ENCODE measurements at regions not wholly inside any gene's neighbourhood (a gene's known extent, or its start where the extent isn't known, plus 50 kb on each side); places are given as distances from the start of the nearest gene placed in this dataset.
"Not testable (repeated sequence)": the region's sequence is repeated elsewhere in the genome, so short reads cannot be mapped to it uniquely, and the experiment has no call there.

DNA sequence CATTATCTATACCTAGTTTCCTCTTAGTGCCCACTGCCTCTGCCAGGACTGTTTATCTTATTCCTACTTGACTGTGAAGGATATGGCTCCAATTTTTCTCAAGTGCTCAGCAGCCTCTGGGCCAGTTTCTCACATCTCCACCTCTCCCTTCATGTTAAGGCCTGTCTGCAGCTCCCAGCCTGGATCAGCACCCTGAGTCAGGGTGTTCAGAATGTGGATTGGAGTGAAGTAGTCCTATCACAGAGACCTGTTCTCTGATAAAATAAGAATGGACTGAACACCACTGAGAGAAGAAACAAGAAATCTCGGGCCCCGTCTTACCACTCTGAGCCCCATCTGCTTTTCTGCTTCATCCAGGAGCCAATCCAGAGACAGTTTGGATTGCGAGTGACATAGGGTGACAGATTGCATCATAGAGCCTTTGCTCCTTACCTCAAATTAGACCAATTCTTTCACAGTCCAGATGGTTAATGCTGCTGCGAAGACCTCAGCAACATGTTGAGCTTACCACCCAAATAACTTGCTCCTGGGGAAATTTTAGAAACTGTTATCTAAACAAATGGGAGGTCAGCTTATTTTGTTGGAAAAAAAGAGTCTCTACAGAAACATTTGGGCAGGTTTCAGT lies 473.1 kb downstream of the PDZRN4 start:
- Histone ChIP-seq H3K4me3 (ENCODE audit: low read length) (no peak overlapping the region), H3K4me1 (ENCODE audit: control insufficient read depth, low read depth, low read length) (peaks cover 3% of the 10 kb centered on the region), H3K27ac (ENCODE audit: low read length) (no peak overlapping the region), H3K36me3 (ENCODE audit: control insufficient read depth, low read depth, low read length) (no peaks in the 10 kb centered on the region), H3K27me3 (ENCODE audit: control insufficient read depth, insufficient read depth, low read length) (no peaks in the 10 kb centered on the region), H3K9me3 (ENCODE audit: control insufficient read depth, low read depth, low read length) (no peaks in the 10 kb centered on the region), H3K9ac (ENCODE audit: low read length) (no peak overlapping the region)

DNA sequence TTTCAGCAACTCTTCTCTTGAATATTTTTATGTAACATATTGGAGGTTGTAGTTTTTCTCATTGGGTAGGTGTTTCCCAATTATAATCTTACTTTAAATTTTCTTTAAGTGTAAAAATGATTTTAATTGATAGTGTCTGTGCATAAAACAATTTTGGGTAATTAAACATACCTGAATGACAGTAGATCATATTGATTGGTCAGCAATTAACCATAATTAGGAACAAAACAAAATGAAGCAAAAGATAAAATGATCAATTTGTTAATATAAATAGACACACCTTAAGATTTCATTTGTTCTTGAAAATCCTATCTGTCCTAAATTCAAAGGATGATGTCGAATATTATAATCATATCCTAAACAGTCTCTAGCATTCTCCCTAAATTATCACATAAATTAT lies 468.3 kb downstream of the PDZRN4 start:
- no peaks in the 10 kb centered on the region for H3K27me3 ChIP-seq (ENCODE audit: control insufficient read depth, insufficient read depth, low read length)
- H3K4me1 ChIP-seq (ENCODE audit: control insufficient read depth, low read depth, low read length), result no peaks in the 10 kb centered on the region
- H3K9me3 ChIP-seq (ENCODE audit: control insufficient read depth, low read depth, low read length), result no peaks in the 10 kb centered on the region
- no peak overlapping the region for H3K4me3 ChIP-seq (ENCODE audit: low read length)
- H3K36me3 ChIP-seq (ENCODE audit: control insufficient read depth, low read depth, low read length), result no peaks in the 10 kb centered on the region
- H3K27ac ChIP-seq (ENCODE audit: low read length), result no peak overlapping the region
- no peak overlapping the region for H3K9ac ChIP-seq (ENCODE audit: low read length)

DNA sequence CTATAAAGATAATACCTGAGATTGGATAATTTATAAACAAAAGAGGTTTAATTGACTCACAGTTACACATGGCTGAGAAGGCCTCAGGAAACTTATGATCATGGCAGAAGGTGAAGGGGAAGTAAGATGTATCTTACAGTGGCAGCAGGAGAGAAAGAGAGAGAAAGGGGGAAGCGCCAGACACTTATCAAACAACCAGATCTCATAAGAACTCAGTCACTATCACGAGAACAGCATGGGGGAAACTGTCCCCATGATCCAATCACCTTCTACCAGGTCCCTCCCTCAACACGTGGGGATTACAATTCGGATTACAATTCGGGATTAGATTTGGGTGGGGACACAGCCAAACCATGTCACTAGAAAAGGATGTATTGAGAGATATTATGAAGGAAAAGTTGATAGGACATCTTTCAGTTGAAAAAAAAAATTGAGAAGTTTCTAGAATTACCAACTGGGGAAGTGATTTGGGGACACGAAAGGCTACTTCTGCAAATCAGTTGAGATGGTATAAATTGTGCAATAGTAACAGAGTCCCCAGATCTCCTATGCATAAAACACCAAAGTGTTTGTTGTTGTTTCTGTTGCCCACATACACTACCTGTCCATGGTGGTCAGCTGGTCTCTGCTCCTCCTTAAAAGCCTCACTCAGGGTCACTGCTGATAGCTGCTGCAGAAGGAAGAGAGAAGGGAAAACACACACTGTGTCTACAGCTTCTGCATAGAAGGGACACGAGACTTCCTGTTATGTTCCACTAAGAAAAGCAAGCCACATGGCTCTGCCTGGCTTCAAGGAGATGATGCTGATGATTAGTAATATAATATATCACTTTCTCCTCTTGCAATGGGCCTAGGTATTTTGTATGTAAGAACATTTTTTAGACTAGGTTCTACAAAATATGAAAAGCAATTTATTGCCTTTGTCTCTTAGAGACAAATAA lies 465.5 kb downstream of the PDZRN4 start:
- Histone ChIP-seq H3K36me3 (ENCODE audit: control insufficient read depth, low read depth, low read length) (no peaks in the 10 kb centered on the region), H3K27ac (ENCODE audit: low read length) (no peak overlapping the region), H3K27me3 (ENCODE audit: control insufficient read depth, insufficient read depth, low read length) (no peaks in the 10 kb centered on the region), H3K4me3 (ENCODE audit: low read length) (no peak overlapping the region), H3K9me3 (ENCODE audit: control insufficient read depth, low read depth, low read length) (no peaks in the 10 kb centered on the region), H3K9ac (ENCODE audit: low read length) (no peak overlapping the region), H3K4me1 (ENCODE audit: control insufficient read depth, low read depth, low read length) (peaks cover 6% of the 10 kb centered on the region)

DNA sequence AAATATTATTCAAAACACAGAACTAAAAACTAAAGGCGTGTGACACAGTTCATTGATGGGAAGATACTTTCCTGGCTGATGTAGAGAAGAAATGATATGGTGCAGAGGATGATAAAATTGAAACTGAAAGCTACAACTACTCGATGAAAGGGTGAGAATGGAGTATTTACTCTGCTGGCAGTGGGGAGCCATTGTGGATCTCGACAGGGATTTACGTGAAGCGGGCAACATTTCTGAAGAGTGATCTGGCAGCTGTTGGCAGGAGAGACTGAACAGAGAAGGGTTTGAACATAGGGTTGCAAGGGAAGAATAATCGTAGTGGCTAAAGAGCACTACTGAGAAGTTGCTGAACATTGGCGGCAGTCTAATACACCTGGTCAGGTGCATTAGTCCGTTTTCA lies 464.9 kb downstream of the PDZRN4 start:
- Histone ChIP-seq H3K27ac (ENCODE audit: low read length) (no peak overlapping the region), H3K4me1 (ENCODE audit: control insufficient read depth, low read depth, low read length) (peaks cover 6% of the 10 kb centered on the region), H3K9ac (ENCODE audit: low read length) (no peak overlapping the region), H3K4me3 (ENCODE audit: low read length) (no peak overlapping the region), H3K27me3 (ENCODE audit: control insufficient read depth, insufficient read depth, low read length) (no peaks in the 10 kb centered on the region), H3K36me3 (ENCODE audit: control insufficient read depth, low read depth, low read length) (no peaks in the 10 kb centered on the region), H3K9me3 (ENCODE audit: control insufficient read depth, low read depth, low read length) (no peaks in the 10 kb centered on the region)

DNA sequence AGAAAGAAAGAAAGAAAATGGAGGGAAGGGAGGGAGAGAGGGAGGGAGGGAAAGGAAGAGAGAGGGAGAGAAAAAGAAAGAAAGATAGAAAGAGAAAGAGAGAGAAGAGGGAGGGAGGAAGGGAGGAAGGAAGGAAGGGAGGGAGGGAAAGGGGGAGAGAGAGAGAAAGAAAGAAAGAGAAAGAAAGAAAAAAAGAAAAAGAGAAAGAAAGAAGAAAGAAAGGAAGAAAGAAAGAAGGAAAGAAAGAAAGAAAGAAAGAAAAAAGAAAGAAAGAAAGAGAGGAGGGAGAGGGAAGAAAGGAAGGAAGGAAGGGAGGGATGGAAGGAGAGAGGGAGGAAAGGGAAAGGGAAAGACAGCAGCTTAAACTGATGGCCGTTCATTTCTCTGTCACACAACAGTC lies 457.5 kb downstream of the PDZRN4 start:
- H3K4me1 ChIP-seq (ENCODE audit: control insufficient read depth, low read depth, low read length), result peaks cover 3% of the 10 kb centered on the region

DNA sequence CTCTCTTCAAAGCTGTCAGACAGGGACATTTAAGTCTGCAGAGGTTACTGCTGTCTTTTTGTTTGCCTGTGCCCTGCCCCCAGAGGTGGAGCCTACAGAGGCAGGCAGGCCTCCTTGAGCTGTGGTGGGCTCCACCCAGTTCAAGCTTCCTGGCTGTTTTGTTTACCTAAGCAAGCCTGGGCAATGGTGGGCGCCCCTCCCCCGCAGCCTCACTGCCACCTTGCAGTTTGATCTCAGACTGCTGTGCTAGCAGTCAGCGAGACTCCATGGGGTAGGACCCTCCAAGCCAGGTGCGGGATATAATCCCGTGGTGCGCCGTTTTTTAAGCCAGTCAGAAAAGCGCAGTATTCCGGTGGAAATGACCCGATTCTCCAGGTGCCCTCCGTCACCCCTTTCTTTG lies 454.7 kb downstream of the PDZRN4 start:
- H3K36me3 ChIP-seq (ENCODE audit: control insufficient read depth, low read depth, low read length); H3K9ac ChIP-seq (ENCODE audit: low read length); H3K27ac ChIP-seq (ENCODE audit: low read length); H3K27me3 ChIP-seq (ENCODE audit: control insufficient read depth, insufficient read depth, low read length); H3K4me1 ChIP-seq (ENCODE audit: control insufficient read depth, low read depth, low read length); H3K9me3 ChIP-seq (ENCODE audit: control insufficient read depth, low read depth, low read length); H3K4me3 ChIP-seq (ENCODE audit: low read length): not testable (repeated sequence)

More for the DNA sequence above, 457.5 kb downstream of the PDZRN4 start:
- no peaks in the 10 kb centered on the region for H3K27me3 ChIP-seq (ENCODE audit: control insufficient read depth, insufficient read depth, low read length)
- H3K4me3 ChIP-seq (ENCODE audit: low read length), result no peak overlapping the region
- no peaks in the 10 kb centered on the region for H3K36me3 ChIP-seq (ENCODE audit: control insufficient read depth, low read depth, low read length)
- H3K27ac ChIP-seq (ENCODE audit: low read length), result no peak overlapping the region
- no peaks in the 10 kb centered on the region for H3K9me3 ChIP-seq (ENCODE audit: control insufficient read depth, low read depth, low read length)
- no peak overlapping the region for H3K9ac ChIP-seq (ENCODE audit: low read length)

DNA sequence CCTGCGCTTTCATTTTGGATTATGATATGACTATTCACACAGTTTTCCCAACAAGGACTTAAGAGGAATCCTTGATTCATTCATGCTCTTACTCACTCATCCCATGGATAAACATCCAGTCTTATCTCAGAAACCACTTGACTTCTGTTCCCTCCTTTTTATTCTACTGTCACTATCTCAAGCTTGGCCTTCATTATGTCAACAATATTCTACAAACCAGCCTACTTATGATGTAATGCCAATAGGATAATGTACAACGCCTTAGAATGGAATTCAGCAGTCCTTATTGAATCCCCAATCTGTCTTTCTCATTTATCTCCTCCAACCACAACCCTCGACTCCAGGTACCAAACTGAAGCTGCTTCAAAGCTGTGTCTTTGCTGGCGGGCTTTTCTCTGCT lies 448.5 kb downstream of the PDZRN4 start:
- no peak overlapping the region for H3K4me3 ChIP-seq (ENCODE audit: low read length)
- no peaks in the 10 kb centered on the region for H3K4me1 ChIP-seq (ENCODE audit: control insufficient read depth, low read depth, low read length)
- H3K9ac ChIP-seq (ENCODE audit: low read length), result no peak overlapping the region
- H3K27ac ChIP-seq (ENCODE audit: low read length), result no peak overlapping the region
- no peaks in the 10 kb centered on the region for H3K36me3 ChIP-seq (ENCODE audit: control insufficient read depth, low read depth, low read length)
- H3K27me3 ChIP-seq (ENCODE audit: control insufficient read depth, insufficient read depth, low read length), result no peaks in the 10 kb centered on the region
- no peaks in the 10 kb centered on the region for H3K9me3 ChIP-seq (ENCODE audit: control insufficient read depth, low read depth, low read length)

DNA sequence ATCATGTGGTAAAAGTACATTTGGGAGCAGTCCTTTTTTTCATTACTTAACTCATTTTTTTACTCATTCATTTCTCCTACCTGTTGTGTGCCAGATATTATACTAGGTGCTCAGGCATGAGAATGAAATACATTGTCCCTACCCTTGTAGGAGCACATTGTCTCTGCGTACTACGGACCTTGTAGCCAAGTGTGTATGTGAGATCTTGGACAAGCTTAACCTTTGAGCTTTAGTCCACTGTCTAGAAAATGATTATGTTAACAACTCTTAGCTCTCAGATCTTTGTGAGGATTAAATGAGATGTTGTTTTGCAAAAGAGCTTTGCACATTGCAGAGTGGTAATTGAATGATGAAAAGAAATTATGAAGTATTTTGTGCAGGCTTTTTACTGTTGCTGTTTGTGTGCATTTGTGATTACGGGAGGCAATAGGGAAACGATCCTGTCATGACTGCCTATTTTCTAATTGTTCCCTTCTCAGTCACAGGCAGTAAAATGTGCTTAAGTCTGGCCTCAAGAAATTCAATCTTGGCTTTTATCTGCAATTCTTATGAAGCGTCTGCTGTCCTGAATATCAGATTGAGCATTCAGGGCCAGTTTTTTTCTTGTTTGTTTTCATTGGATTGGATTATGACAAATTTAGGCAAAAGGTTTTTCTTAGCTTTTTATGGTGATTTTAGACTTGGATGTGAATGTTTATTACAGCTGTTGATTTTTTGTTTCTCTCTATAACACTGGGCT lies 447.7 kb downstream of the PDZRN4 start:
- Histone ChIP-seq H3K9me3 (ENCODE audit: control insufficient read depth, low read depth, low read length) (no peaks in the 10 kb centered on the region), H3K36me3 (ENCODE audit: control insufficient read depth, low read depth, low read length) (no peaks in the 10 kb centered on the region), H3K27ac (ENCODE audit: low read length) (no peak overlapping the region), H3K9ac (ENCODE audit: low read length) (no peak overlapping the region), H3K4me3 (ENCODE audit: low read length) (no peak overlapping the region), H3K4me1 (ENCODE audit: control insufficient read depth, low read depth, low read length) (no peaks in the 10 kb centered on the region), H3K27me3 (ENCODE audit: control insufficient read depth, insufficient read depth, low read length) (no peaks in the 10 kb centered on the region)

DNA sequence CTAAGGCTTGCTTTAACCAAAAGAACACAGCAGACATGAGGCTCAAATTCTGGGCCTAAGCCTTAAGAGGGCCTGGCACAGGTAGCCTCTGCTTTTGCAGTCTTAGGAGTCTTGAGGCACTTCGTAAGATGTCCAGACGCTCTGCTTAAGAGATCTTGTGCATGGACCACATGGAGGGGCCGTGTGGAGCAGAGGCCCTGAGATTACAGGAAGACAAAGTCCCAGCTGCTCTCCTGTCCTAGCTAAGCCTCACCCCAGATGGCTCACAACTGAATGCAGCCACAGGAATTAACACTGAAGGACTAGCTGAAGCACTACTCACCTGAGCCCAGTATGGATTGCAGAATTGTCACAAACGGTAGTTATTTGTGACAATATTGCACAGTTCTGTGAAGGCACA lies 446.0 kb downstream of the PDZRN4 start:
- Histone ChIP-seq H3K27ac (ENCODE audit: low read length) (no peak overlapping the region), H3K36me3 (ENCODE audit: control insufficient read depth, low read depth, low read length) (no peaks in the 10 kb centered on the region), H3K9ac (ENCODE audit: low read length) (no peak overlapping the region), H3K4me3 (ENCODE audit: low read length) (no peak overlapping the region), H3K9me3 (ENCODE audit: control insufficient read depth, low read depth, low read length) (no peaks in the 10 kb centered on the region), H3K27me3 (ENCODE audit: control insufficient read depth, insufficient read depth, low read length) (no peaks in the 10 kb centered on the region), H3K4me1 (ENCODE audit: control insufficient read depth, low read depth, low read length) (no peaks in the 10 kb centered on the region)

DNA sequence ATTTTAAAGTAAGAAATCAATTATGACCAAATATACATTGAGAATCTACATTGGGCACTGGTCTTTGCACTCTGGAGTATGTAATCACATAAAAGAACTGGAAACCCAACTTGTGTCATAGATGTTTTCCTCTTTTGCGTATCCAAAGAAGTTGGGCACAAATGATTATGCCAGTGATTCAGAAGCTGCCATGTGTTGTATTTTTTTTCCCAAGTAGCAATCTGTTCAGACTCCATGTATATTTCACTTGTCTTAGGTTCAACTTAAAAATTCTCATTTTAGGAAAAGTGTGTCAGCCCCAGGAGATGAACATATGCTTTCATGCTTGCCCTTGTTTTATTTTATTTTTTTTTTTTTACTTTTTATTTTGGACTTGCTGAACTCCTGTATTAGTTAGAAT lies 441.5 kb downstream of the PDZRN4 start:
- Histone ChIP-seq H3K27me3 (ENCODE audit: control insufficient read depth, insufficient read depth, low read length) (no peaks in the 10 kb centered on the region), H3K9ac (ENCODE audit: low read length) (no peak overlapping the region), H3K27ac (ENCODE audit: low read length) (no peak overlapping the region), H3K36me3 (ENCODE audit: control insufficient read depth, low read depth, low read length) (no peaks in the 10 kb centered on the region), H3K4me3 (ENCODE audit: low read length) (no peak overlapping the region), H3K9me3 (ENCODE audit: control insufficient read depth, low read depth, low read length) (no peaks in the 10 kb centered on the region), H3K4me1 (ENCODE audit: control insufficient read depth, low read depth, low read length) (no peaks in the 10 kb centered on the region)

DNA sequence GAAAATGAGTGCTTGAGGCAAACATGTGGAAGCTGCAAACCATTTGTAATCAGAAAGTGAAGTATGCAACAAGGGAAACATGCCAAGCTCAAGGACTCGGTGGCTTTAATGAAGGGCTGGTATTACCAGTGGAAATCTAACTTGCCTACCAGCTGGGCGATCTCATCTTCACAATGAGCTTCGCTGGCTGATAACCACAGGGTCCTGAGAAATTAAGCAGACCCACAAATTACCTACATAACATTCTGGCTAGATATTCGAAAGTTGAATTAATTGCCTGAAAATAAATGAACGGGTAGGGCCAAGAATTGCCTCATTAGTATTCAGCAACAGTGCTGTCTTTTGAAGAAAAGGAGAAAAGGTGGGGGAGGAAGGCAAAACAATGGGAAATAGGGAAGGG lies 439.4 kb downstream of the PDZRN4 start:
- no peaks in the 10 kb centered on the region for H3K36me3 ChIP-seq (ENCODE audit: control insufficient read depth, low read depth, low read length)
- no peaks in the 10 kb centered on the region for H3K4me1 ChIP-seq (ENCODE audit: control insufficient read depth, low read depth, low read length)
- no peak overlapping the region for H3K4me3 ChIP-seq (ENCODE audit: low read length)
- no peak overlapping the region for H3K27ac ChIP-seq (ENCODE audit: low read length)
- no peaks in the 10 kb centered on the region for H3K9me3 ChIP-seq (ENCODE audit: control insufficient read depth, low read depth, low read length)
- no peaks in the 10 kb centered on the region for H3K27me3 ChIP-seq (ENCODE audit: control insufficient read depth, insufficient read depth, low read length)
- no peak overlapping the region for H3K9ac ChIP-seq (ENCODE audit: low read length)
